Right lobe of liver (tissue), 6 donors: ENCODE measurements at regions not wholly inside any gene's neighbourhood (a gene's known extent, or its start where the extent isn't known, plus 50 kb on each side); places are given as distances from the start of the nearest gene placed in this dataset.

Experiments
- ATAC-seq, 4 donors: fragments of 200-7000 bp; cut with Tn5 transposase; one replicate each; pipeline ENCODE4 v1.9.1; 2020; ENCODE audit warnings: mild to moderate bottlenecking in 4 of 4, moderate library complexity in 4 of 4
- DNase-seq, 3 donors: peaks; one replicate each; pipeline ENCODE4 v3.0.0-alpha.2; 2020
- H3K27ac ChIP-seq, 3 donors: fragments of 200-600 bp; one replicate each; pipeline ENCODE4 v1.8.0; 2022
- H3K27me3 ChIP-seq, 2 donors: fragments of 200-600 bp; one replicate each; pipeline ENCODE4 v1.8.0; 2022
- H3K36me3 ChIP-seq, 4 donors: fragments of 200-600 bp; sonication (generic) in 1 of 4; one replicate each; pipeline versions ENCODE4 v1.5.1 to v1.8.0; 2017 to 2022; ENCODE audit warnings: control low read depth in 1 of 4
- H3K4me1 ChIP-seq, 4 donors: fragments of 200-600 bp; sonication (generic) in 1 of 4; one replicate each; pipeline versions ENCODE4 v1.5.1 to v1.8.0; 2017 to 2022; ENCODE audit warnings: control low read depth in 1 of 4
- H3K4me3 ChIP-seq, 3 donors: fragments of 200-600 bp; one replicate each; pipeline ENCODE4 v1.8.0; 2022
- H3K9me3 ChIP-seq, 4 donors: fragments of 200-600 bp; sonication (generic) in 1 of 4; one replicate each; pipeline versions ENCODE4 v1.5.1 to v1.8.0; 2017 to 2022; ENCODE audit warnings: control low read depth in 1 of 4
- CTCF ChIP-seq, 4 donors: fragments of 200-600 bp in 3 of 4; fragments of 450-650 bp in 1 of 4; IDR thresholded peaks; one replicate each; pipeline versions ENCODE4 v1.5.1 to v1.8.0; 2016 to 2022; ENCODE audit warnings: antibody characterized with exemption in 4 of 4, mild to moderate bottlenecking in 2 of 4
- POLR2A ChIP-seq: fragments of 450-650 bp; IDR thresholded peaks from one replicate; pipeline ENCODE4 v1.6.1; 2017; ENCODE audit warnings: antibody characterized with exemption, mild to moderate bottlenecking
- WGBS: methylation state at CpG from one replicate; pipeline ENCODE4 v1.1.6; 2018; ENCODE audit warnings: low coverage, low lambda C conversion rate; ENCODE audit not compliant: insufficient coverage; ENCODE audit errors: missing lambda C conversion rate; 5-methylcytosine and 5-hydroxymethylcytosine counted together
- intact Hi-C, 2 donors: fragments of 100-400 bp; cut with DNase I; formaldehyde crosslinking; loops; one replicate each; pipeline versions ENCODE4 v1.11.2 to v1.14.1; 2022
- donor health status: DM: no; HTN: yes; CAD: no.
- donor health status: DM: no; HTN: no; CAD: no.
- donor health status: DM: no; HTN: no; CAD: no.
- donor health status: DM: no; HTN: yes; CAD: no.
- donor health status: DM: no; HTN: yes; CAD: no.

GRCh38 chr6:167049275-167049674 is 50.1 kb downstream of the CEP43 start:
- no peak for TF ChIP-seq CTCF (IDR thresholded peaks at IDR 0.05)
- no peak for TF ChIP-seq POLR2A
- H3K36me3 ChIP-seq = no peaks in the 10 kb centered on the region
- H3K9me3 ChIP-seq = no peaks in the 10 kb centered on the region
- WGBS = 87% methylated on average over 2 of the region's 2 CpGs
- H3K4me3 ChIP-seq = no peak overlapping the region
- intact Hi-C loops = no loop called here
- H3K4me1 ChIP-seq = no peaks in the 10 kb centered on the region
- DNase-seq (no peak), ATAC-seq (no peak)
- no peaks in the 10 kb centered on the region for H3K27me3 ChIP-seq
- H3K27ac ChIP-seq = no peak overlapping the region

DNA sequence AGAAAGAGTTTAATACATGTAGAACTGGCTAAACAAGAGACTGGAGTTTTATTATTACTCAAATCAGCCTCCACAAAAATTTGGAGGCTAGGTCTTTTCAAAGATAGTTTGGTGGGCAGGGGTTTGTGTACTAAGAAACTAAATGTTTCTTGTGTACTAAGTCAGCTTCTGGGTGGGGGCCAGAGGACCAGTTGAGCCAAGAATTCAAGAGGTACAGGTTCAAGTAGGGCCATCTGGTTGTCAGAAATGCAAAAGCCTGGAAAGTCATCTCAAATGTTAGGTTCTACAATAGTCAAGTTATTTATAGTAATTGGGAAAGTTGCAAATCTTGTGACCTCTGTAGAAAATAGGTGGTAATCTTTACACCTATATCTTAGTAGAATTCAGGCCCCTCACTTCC is 51.7 kb downstream of the CEP43 start:
- Histone ChIP-seq H3K4me3 (no peak overlapping the region), H3K9me3 (no peaks in the 10 kb centered on the region), H3K27ac (no peak overlapping the region), H3K27me3 (no peaks in the 10 kb centered on the region), H3K36me3 (no peaks in the 10 kb centered on the region), H3K4me1 (no peaks in the 10 kb centered on the region)
- DNase-seq (no peak), ATAC-seq (no peak)
- intact Hi-C loops = no loop called here
- TF ChIP-seq POLR2A = no peak
- TF ChIP-seq CTCF (IDR thresholded peaks at IDR 0.05) = no peak

GRCh38 chr6:167053895-167054530 is 54.8 kb downstream of the CEP43 start:
- Histone ChIP-seq H3K4me1 (no peaks in the 10 kb centered on the region), H3K27ac (no peak overlapping the region), H3K27me3 (no peaks in the 10 kb centered on the region), H3K4me3 (no peak overlapping the region), H3K9me3 (no peaks in the 10 kb centered on the region), H3K36me3 (no peaks in the 10 kb centered on the region)
- WGBS = 80% methylated on average over 3 of the region's 5 CpGs
- intact Hi-C loops = no loop called here
- DNase-seq (no peak), ATAC-seq (no peak)
- TF ChIP-seq CTCF (IDR thresholded peaks at IDR 0.05) = no peak
- no peak for TF ChIP-seq POLR2A

DNA sequence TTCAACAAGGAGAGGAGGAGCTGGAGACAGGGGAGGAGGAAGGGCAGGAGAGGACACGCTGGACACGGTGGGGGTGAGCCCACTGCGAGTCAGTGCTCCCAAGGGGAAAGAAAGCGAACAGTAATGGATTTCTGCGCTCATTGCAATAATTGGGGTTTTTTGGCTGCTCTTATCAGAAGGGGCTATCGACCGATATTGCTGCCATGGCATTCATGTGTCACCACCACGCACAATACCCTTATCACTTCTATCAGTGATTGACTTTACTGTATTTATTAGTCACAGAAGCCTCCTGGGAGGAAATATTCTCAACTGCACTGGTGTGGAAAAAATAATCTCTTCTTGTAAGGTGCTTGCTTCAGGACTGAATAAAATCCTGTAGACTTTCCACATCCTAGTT is 55.8 kb downstream of the CEP43 start:
- no peak for ATAC-seq
- TF ChIP-seq CTCF (IDR thresholded peaks at IDR 0.05) (no peak), POLR2A (no peak)
- intact Hi-C loops = no loop called here
- Histone ChIP-seq H3K4me1 (no peaks in the 10 kb centered on the region), H3K27ac (no peak overlapping the region), H3K9me3 (no peaks in the 10 kb centered on the region), H3K36me3 (no peaks in the 10 kb centered on the region), H3K27me3 (no peaks in the 10 kb centered on the region), H3K4me3 (no peak overlapping the region)
- 93% methylated on average over 5 of the region's 8 CpGs for WGBS
- no peak for DNase-seq

DNA sequence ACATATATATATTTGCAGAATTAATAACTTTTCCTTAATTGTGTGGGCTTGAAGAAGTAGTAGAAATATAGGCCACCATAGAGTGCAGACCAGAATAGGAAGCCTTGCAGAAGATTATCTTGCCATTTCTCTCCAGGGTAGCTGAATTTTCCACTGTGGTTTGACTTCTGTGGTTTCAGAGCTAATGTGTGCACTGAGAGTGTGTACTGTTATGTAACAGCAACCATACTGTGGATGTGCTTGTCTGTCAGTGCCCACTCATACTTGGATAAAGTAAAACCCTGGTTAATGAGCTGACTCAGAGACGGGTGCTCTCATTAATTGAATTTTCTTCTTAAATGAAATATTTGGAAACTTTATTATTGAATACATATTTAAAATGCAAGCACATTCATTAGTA is 57.2 kb downstream of the CEP43 start:
- intact Hi-C loops = no loop called here
- H3K4me3 ChIP-seq = no peak overlapping the region
- no peaks in the 10 kb centered on the region for H3K27me3 ChIP-seq
- no peak overlapping the region for H3K27ac ChIP-seq
- DNase-seq (no peak), ATAC-seq (peak in 2 of 4 donors; percentile 16 to 26)
- WGBS = 75% methylated on average over 1 of the region's 1 CpG
- TF ChIP-seq CTCF (IDR thresholded peaks at IDR 0.05) (no peak), POLR2A (no peak)
- no peaks in the 10 kb centered on the region for H3K36me3 ChIP-seq
- no peaks in the 10 kb centered on the region for H3K4me1 ChIP-seq
- H3K9me3 ChIP-seq = no peaks in the 10 kb centered on the region
